Activated CD4-positive, alpha-beta memory T cell treated with anti-CD3 and anti-CD28 coated beads, Interleukin-2, amount 10 ng/mL, durations not matched to agents 7 days and 5 days (primary cell): ENCODE measurements at regions not wholly inside any gene's neighbourhood (a gene's known extent, or its start where the extent isn't known, plus 50 kb on each side); places are given as distances from the start of the nearest gene placed in this dataset.
"Not testable (repeated sequence)": the region's sequence is repeated elsewhere in the genome, so short reads cannot be mapped to it uniquely, and the experiment has no call there.

Experiments
- CTCF ChIA-PET: fragments of 350-600 bp; sonication (Branson Sonifier 250); formaldehyde crosslinking; loops from one replicate; lab custom pipeline; 2021; ENCODE audit warnings: antibody characterized with exemption, inconsistent platforms; lab: Charles Lee
- POLR2A ChIA-PET: fragments of 350-600 bp; sonication (Branson Sonifier 250); formaldehyde crosslinking; loops from one replicate; lab custom pipeline; 2021; ENCODE audit warnings: antibody characterized with exemption; lab: Charles Lee
- DNase-seq: peaks from one replicate; pipeline ENCODE4 v3.0.0-alpha.2; 2020
- H3K27ac Mint-ChIP-seq: one replicate; pipeline ENCODE4 v1.8.0; 2021; ENCODE audit warnings: mild to moderate bottlenecking, mixed read lengths
- H3K27me3 Mint-ChIP-seq: one replicate; pipeline ENCODE4 v1.8.0; 2021; ENCODE audit warnings: mixed read lengths
- H3K36me3 Mint-ChIP-seq: one replicate; pipeline ENCODE4 v1.8.0; 2021; ENCODE audit warnings: low read depth, mixed read lengths
- H3K4me1 Mint-ChIP-seq: one replicate; pipeline ENCODE4 v1.8.0; 2021; ENCODE audit warnings: mixed read lengths
- H3K4me3 Mint-ChIP-seq: one replicate; pipeline ENCODE4 v1.8.0; 2021; ENCODE audit warnings: mild to moderate bottlenecking, mixed read lengths
- H3K9me3 Mint-ChIP-seq: one replicate; pipeline ENCODE4 v1.8.0; 2021; ENCODE audit warnings: mixed read lengths

DNA sequence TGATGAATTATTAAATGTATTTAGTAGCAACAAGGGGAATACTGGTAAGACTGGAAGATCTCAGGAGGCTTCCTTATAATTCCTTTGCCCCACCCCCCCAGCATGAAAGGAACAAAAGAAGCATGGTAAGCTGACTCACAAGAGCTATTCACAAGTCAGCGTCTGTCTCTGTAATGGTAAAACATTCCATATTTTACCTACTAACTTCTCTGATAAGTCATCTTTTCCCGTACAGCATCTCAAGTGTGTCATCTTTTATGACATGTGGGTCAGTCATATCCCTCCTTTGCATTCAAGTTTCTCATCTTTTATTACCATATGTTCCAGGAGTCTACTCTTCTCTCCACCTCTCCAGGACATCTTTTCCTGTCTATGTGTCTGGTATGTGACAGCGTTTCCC, 241.3 kb downstream of the PLA2G4A start:
- ChIA-PET POLR2A (no interaction called here), CTCF (no interaction called here)
- no peaks in the 10 kb centered on the region for H3K36me3 Mint-ChIP-seq
- H3K4me3 Mint-ChIP-seq = no peak overlapping the region
- H3K9me3 Mint-ChIP-seq = peaks cover 7% of the 10 kb centered on the region
- no peak overlapping the region for H3K27ac Mint-ChIP-seq
- H3K27me3 Mint-ChIP-seq = no peaks in the 10 kb centered on the region
- DNase-seq = no peak
- H3K4me1 Mint-ChIP-seq = peaks cover 2% of the 10 kb centered on the region

DNA sequence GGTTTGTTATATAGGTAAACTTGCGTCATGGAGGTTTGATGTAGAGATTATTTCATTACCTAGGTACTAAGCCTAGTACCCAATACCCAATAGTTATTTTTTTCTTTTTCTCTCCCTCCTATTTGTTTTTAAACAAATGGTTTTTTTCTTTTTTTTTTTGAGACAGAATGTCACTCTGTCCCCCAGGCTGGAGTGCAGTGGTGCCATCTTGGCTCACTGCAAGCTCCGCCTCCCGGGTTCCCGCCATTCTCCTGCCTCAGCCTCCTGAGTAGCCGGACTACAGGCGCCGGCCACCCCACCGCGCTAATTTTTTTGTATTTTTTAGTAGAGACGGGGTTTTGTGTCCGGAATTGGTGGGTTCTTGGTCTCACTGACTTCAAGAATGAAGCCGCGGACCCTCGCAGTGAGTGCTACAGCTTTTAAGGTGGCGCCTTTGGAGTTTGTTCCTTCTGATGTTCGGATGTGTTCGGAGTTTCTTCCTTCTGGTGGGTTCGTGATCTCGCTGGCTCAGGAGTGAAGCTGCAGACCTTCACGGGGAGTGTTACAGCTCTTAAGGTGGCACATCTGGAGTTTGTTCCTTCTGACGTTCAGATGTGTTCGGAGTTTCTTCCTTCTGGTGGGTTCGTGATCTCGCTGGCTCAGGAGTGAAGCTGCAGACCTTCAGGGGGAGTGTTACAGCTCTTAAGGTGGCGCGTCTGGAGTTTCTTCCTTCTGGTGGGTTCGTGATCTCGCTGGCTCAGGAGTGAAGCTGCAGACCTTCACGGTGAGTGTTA, 243.7 kb downstream of the PLA2G4A start:
- not testable (repeated sequence) for H3K27me3 Mint-ChIP-seq, H3K4me1 Mint-ChIP-seq, H3K36me3 Mint-ChIP-seq, H3K9me3 Mint-ChIP-seq, DNase-seq
- peak overlapping the region; percentile 85 for H3K27ac Mint-ChIP-seq
- CTCF ChIA-PET = interaction anchor here (1.2 to 1.9 kb wide), 4 partner anchors 11 to 21 kb away, joined by 3 to 7 read pairs (median 4); no protein-coding TSS in a partner anchor
- POLR2A ChIA-PET = interaction anchor here (0.6 to 1.7 kb wide), 5 partner anchors 14 to 697 kb away, joined by 3 to 11 read pairs (median 4); partner anchors contain the start of genes ODR4 and TPR
- peak overlapping the region; percentile 81 for H3K4me3 Mint-ChIP-seq

DNA sequence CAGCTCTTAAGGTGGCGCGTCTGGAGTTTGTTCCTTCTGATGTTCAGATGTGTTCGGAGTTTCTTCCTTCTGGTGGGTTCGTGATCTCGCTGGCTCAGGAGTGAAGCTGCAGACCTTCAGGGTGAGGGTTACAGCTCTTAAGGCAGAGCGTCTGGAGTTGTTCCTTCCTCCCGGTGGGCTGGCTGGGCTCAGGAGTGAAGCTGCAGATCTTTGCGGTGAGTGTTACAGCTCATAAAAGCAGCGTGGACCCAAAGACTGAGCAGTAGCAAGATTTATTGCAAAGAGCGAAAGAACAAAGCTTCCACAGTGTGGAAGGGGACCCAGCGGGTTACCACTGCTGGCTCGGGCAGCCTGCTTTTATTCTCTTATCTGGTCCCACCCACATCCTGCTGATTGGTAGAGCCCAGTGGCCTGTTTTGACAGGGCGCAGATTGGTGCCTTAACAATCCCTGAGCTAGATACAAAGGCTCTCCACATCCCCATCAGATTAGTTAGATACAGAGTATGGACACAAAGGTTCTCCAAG, 244.3 kb downstream of the PLA2G4A start:
- POLR2A ChIA-PET = interaction anchor here (0.6 to 1.7 kb wide), 5 partner anchors 13 to 698 kb away, joined by 3 to 11 read pairs (median 4); partner anchors contain the start of genes ODR4 and TPR

DNA sequence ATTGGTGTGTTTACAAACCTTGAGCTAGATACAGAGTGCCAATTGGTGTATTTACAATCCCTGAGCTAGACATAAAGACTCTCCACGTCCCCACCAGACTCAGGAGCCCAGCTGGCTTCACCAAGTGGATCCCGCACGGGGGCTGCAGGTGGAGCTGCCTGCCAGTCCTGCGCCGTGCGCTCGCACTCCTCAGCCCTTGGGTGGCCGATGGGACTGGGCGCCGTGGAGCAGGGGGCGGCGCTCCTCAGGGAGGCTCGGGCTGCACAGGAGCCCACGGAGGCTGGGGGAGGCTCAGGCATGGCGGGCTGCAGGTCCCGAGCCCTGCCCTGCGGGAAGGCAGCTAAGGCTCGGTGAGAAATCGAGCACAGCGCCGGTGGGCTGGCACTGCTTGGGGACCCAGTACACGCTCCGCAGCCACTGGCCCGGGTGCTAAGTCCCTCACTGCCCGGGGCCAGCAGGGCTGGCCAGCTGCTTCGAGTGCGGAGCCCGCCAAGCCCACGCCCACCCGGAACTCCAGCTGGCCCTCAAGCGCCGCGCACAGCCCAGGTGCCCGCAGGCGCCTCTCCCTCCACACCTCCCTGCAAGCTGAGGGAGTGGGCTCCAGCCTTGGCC, 245.0 kb downstream of the PLA2G4A start:
- CTCF ChIA-PET = interaction anchor here (1.2 to 1.9 kb wide), 2 partner anchors 20 to 22 kb away, joined by 4 to 7 read pairs; no protein-coding TSS in a partner anchor
- not testable (repeated sequence) for DNase-seq, H3K36me3 Mint-ChIP-seq, H3K4me3 Mint-ChIP-seq, H3K27ac Mint-ChIP-seq, H3K9me3 Mint-ChIP-seq, H3K27me3 Mint-ChIP-seq, H3K4me1 Mint-ChIP-seq
- POLR2A ChIA-PET = interaction anchor here (1.7 kb wide), 2 partner anchors 14 to 698 kb away, joined by 4 to 6 read pairs; partner anchors contain the start of genes ODR4 and TPR

More for the DNA sequence above, 244.3 kb downstream of the PLA2G4A start:
- peak; percentile 42 for DNase-seq
- Mint-ChIP-seq H3K27ac (peak overlapping the region; percentile 85), H3K4me3 (peak overlapping the region; percentile 81)
- not testable (repeated sequence) for H3K9me3 Mint-ChIP-seq, H3K27me3 Mint-ChIP-seq, H3K36me3 Mint-ChIP-seq, H3K4me1 Mint-ChIP-seq
- CTCF ChIA-PET = interaction anchor here (1.2 to 1.9 kb wide), 4 partner anchors 12 to 21 kb away, joined by 3 to 7 read pairs (median 4); no protein-coding TSS in a partner anchor

DNA sequence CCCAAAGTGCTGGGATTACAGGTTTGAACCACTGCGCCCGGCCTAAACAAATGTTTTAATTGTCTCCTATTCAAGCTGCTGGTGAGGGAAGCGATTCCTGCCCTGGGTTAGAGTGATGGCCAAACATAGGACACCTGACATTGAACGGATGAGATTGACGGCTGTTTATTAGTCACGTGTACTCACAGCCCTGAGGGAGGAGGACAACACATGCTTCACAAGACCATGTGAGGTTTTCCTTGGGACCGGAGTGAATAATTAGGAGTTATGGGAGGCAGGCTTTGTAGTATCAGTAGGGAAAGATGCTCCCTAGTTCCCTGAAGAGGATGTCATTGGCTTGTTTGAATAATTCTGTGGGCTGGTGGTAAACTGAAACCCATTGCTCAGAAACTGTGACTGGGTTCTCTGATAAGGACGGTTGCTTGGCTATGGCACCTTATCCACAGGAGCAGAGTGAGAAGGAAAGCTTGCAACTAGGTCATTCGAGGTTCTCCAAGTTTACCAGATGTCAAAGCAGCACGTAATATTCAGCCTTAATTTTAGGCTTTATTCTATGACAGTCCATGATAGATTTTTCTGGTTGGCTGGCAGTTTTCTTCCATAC, 245.8 kb downstream of the PLA2G4A start:
- no peak overlapping the region for H3K27ac Mint-ChIP-seq
- peaks cover 2% of the 10 kb centered on the region for H3K4me1 Mint-ChIP-seq
- CTCF ChIA-PET = no interaction called here
- POLR2A ChIA-PET = no interaction called here
- peaks cover 7% of the 10 kb centered on the region for H3K9me3 Mint-ChIP-seq
- no peaks in the 10 kb centered on the region for H3K27me3 Mint-ChIP-seq
- no peak overlapping the region for H3K4me3 Mint-ChIP-seq
- H3K36me3 Mint-ChIP-seq = no peaks in the 10 kb centered on the region
- DNase-seq = no peak

DNA sequence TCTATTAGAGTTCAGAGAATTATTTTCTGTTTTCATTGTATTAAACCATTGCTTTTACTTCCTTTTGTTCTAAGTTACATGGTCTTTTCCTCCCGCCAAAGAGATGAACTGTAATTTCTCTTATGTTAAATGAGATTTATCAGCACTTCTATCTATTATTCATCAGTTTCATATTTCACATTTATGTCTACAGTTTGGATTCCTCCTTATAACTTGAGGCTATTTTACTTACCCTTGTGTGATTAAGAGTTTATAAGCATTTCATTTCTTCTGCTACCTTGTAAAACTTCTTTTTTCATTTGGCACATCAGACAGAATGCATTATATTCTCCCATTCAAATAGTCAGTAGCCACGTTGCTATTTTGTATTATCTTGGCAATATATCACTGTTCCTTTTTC, 248.2 kb downstream of the PLA2G4A start:
- Mint-ChIP-seq H3K4me1 (peaks cover 2% of the 10 kb centered on the region), H3K36me3 (no peaks in the 10 kb centered on the region), H3K27ac (no peak overlapping the region), H3K9me3 (peaks cover 9% of the 10 kb centered on the region), H3K4me3 (no peak overlapping the region), H3K27me3 (no peaks in the 10 kb centered on the region)
- ChIA-PET CTCF (no interaction called here), POLR2A (no interaction called here)
- no peak for DNase-seq

DNA sequence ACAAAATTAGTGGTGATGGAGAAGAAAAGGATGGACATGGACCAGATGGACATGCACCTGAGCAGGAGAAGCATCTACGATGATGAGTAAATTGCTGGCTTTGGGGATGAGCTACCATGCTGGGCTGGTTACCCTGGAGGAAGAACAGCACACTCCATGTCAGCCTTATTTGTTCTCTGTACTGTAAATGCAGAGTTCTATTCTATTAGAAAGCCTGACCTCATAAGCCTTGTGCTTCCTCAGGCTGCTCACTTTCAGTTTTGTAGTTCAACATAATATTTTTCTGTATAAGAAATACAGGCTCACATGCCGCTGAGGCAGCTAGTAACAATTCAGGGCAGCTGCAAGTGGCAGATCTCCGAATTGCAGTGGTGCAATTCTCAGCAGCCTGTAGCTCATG, 249.6 kb downstream of the PLA2G4A start:
- no peak for DNase-seq
- no peak overlapping the region for H3K27ac Mint-ChIP-seq
- H3K36me3 Mint-ChIP-seq = no peaks in the 10 kb centered on the region
- ChIA-PET CTCF (no interaction called here), POLR2A (no interaction called here)
- peaks cover 8% of the 10 kb centered on the region for H3K9me3 Mint-ChIP-seq
- H3K4me3 Mint-ChIP-seq = no peak overlapping the region
- H3K4me1 Mint-ChIP-seq = peaks cover under 1% of the 10 kb centered on the region
- no peaks in the 10 kb centered on the region for H3K27me3 Mint-ChIP-seq

DNA sequence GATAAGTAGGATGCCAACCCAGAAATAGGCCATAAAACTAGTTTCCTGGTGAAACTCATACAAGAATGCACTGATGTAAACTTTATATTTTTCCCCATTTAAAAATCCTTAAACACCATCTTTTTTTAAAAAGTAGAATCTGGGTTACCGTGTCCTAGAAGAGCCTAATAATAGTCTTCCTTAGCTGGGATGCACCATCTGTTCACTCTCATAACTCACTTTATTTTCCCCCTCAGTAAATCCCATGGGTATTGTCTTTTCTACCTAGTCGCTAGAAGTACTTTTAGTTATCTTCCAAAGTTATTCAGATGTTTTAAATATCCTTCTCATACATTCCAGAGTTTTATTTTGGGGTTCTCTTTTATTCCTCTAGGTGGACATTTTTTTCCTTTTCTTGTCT, 250.2 kb downstream of the PLA2G4A start:
- H3K4me3 Mint-ChIP-seq = no peak overlapping the region
- CTCF ChIA-PET = no interaction called here
- no peak overlapping the region for H3K27ac Mint-ChIP-seq
- no peaks in the 10 kb centered on the region for H3K36me3 Mint-ChIP-seq
- no peaks in the 10 kb centered on the region for H3K4me1 Mint-ChIP-seq
- DNase-seq = no peak
- POLR2A ChIA-PET = no interaction called here
- H3K27me3 Mint-ChIP-seq = no peaks in the 10 kb centered on the region
- peaks cover 7% of the 10 kb centered on the region for H3K9me3 Mint-ChIP-seq

DNA sequence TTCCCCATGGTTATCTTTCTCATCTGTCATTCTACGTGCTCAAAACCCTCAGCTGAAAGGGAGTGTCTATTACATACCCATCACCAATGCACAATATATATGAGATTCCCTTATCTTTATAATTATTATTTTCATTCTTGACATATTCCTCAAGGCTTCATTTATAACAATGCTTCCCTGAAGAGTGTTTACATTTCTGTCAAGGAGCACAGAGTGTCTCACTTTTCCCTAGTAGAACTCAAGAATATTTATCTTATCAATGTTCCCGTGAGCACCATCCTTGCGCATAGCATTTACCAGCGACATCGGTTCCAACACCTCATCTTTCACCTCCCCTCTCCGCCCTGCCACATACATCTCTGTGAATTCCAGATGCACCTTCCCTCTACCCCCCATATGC, 250.6 kb downstream of the PLA2G4A start:
- Mint-ChIP-seq H3K4me3 (no peak overlapping the region), H3K36me3 (no peaks in the 10 kb centered on the region), H3K4me1 (no peaks in the 10 kb centered on the region), H3K27me3 (no peaks in the 10 kb centered on the region), H3K9me3 (peaks cover 6% of the 10 kb centered on the region), H3K27ac (no peak overlapping the region)
- no peak for DNase-seq
- CTCF ChIA-PET = no interaction called here
- POLR2A ChIA-PET = no interaction called here

DNA sequence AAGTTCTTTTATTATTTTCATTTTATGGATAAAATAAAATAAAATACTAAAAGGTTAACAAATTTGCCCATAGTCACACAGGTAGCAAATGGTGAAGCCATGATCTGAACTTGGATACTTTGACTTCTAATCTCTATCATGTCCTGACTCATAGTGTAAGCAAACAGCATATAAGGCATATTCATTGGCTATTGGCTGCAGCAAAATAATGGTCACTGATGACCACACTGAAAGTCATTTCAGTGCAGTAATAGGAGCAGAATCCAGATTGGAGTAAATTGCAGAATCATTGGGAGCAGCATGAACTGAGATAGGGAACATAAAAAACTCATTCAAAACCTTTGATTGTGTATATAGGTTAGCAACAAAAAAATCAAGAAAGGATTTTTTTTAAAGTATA, 262.9 kb downstream of the PLA2G4A start:
- DNase-seq = no peak
- H3K4me3 Mint-ChIP-seq = no peak overlapping the region
- ChIA-PET CTCF (interaction anchor here (1.2 kb wide), 1 partner anchor 19 kb away, joined by 5 read pairs; no protein-coding TSS in a partner anchor), POLR2A (interaction anchor here (1.8 kb wide), 1 partner anchor 19 kb away, joined by 11 read pairs; no protein-coding TSS in a partner anchor)
- H3K9me3 Mint-ChIP-seq = peaks cover 4% of the 10 kb centered on the region
- peaks cover 4% of the 10 kb centered on the region for H3K36me3 Mint-ChIP-seq
- H3K27ac Mint-ChIP-seq = no peak overlapping the region
- peaks cover 14% of the 10 kb centered on the region for H3K4me1 Mint-ChIP-seq
- no peaks in the 10 kb centered on the region for H3K27me3 Mint-ChIP-seq

DNA sequence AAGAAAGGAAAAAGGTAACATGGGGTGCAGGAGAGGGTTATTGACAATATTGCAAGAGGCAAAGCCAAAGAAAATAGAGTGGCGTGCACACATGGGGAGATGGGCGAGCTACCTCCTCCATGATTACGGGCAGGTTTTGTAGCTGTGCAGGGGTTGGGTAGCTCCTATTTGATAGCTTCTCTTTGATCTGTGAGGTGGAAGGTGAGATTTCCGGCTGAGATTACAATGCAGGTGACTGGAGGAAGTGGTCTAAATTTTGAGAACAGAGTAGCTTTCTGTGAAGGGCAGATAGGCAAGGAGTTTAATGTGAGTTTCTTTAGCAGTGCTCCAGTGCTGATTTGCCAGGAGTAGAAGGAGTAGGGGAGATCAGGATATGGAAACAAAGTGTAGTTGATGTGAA, 263.4 kb downstream of the PLA2G4A start:
- DNase-seq = no peak
- Mint-ChIP-seq H3K36me3 (peaks cover 4% of the 10 kb centered on the region), H3K4me3 (no peak overlapping the region), H3K27ac (peak overlapping the region; percentile 21), H3K4me1 (peaks cover 14% of the 10 kb centered on the region), H3K9me3 (peaks cover 4% of the 10 kb centered on the region), H3K27me3 (no peaks in the 10 kb centered on the region)
- CTCF ChIA-PET = interaction anchor here (1.2 kb wide), 1 partner anchor 19 kb away, joined by 5 read pairs; no protein-coding TSS in a partner anchor
- POLR2A ChIA-PET = interaction anchor here (1.8 kb wide), 1 partner anchor 20 kb away, joined by 11 read pairs; no protein-coding TSS in a partner anchor

DNA sequence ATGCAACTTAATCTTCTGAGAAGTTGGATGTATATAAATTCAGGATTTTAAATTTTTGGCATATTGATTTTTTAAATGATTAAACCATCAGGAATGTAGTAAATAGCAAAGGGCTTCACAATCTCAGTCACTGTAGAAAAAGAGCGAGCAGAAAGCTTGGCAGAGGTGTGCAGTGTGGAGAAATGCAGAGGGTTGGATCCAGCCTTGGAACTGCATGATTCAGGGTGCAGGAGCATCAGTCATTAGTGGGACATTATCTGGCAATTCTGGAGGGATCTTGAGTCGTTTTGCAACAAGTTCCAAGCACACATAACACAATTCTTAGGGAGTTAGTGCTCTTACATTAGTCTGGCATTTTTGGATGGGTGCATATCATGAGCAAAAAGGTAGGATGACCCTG, 267.9 kb downstream of the PLA2G4A start:
- no peaks in the 10 kb centered on the region for H3K9me3 Mint-ChIP-seq
- ChIA-PET POLR2A (no interaction called here), CTCF (no interaction called here)

DNA sequence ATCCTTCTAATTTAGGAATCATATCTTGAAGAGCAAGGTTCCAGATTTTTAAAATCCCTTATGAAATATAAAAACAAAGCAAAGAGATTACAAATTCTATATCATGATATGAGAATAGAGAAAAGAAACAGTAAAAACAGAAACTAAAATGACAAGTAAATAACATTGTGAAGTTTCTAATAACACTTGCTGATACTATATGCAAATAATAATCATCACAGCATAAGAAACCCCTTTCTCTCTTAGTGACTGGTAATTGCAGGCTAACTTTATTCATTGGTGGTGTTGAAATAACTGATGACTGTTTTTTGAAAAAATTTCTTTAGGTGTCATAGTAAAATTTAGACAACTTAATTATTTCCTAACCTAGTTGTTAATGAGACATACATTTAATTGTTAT, 281.6 kb downstream of the PLA2G4A start:
- Mint-ChIP-seq H3K27me3 (no peaks in the 10 kb centered on the region), H3K9me3 (peaks cover 4% of the 10 kb centered on the region), H3K4me3 (no peak overlapping the region), H3K4me1 (no peaks in the 10 kb centered on the region), H3K27ac (no peak overlapping the region), H3K36me3 (no peaks in the 10 kb centered on the region)
- ChIA-PET POLR2A (no interaction called here), CTCF (no interaction called here)
- DNase-seq = no peak

More for the DNA sequence above, 267.9 kb downstream of the PLA2G4A start:
- Mint-ChIP-seq H3K36me3 (peaks cover 4% of the 10 kb centered on the region), H3K4me3 (no peak overlapping the region), H3K27me3 (no peaks in the 10 kb centered on the region), H3K4me1 (peaks cover 7% of the 10 kb centered on the region), H3K27ac (no peak overlapping the region)
- DNase-seq = no peak
